ENCODE measurements at regions not wholly inside any gene's neighbourhood (a gene's known extent, or its start where the extent isn't known, plus 50 kb on each side); places are given as distances from the start of the nearest gene placed in this dataset.
A peak's percentile ranks its signal among the peaks of the same experiment; 100 is the strongest.

- TF ChIP-seq RAD21 (IDR thresholded peaks at IDR 0.05; ENCODE audit: low read depth): no peak
- TF ChIP-seq EGR1 (IDR thresholded peaks at IDR 0.05): no peak
- TF ChIP-seq REST (IDR thresholded peaks at IDR 0.05; ENCODE audit: low read depth): no peak
- no peak for TF ChIP-seq TEAD4 (IDR thresholded peaks at IDR 0.05)
- TF ChIP-seq TCF12 (IDR thresholded peaks at IDR 0.05; ENCODE audit: low read depth): no peak
- TF ChIP-seq YY1 (IDR thresholded peaks at IDR 0.05; ENCODE audit: low read depth): no peak
- no peak for TF ChIP-seq CEBPB (IDR thresholded peaks at IDR 0.05)
- no peak for TF ChIP-seq FOXM1 (IDR thresholded peaks at IDR 0.05; ENCODE audit: borderline replicate concordance, low read depth)
- TF ChIP-seq MAX (IDR thresholded peaks at IDR 0.05): no peak
- no peak for TF ChIP-seq CREB1 (IDR thresholded peaks at IDR 0.05; ENCODE audit: low read depth)
- TF ChIP-seq ZBTB7A (IDR thresholded peaks at IDR 0.05; ENCODE audit: low read depth): no peak
- TF ChIP-seq NFIC (IDR thresholded peaks at IDR 0.05): no peak
- no peak for TF ChIP-seq USF1 (IDR thresholded peaks at IDR 0.05)
- no peak for TF ChIP-seq EP300 (IDR thresholded peaks at IDR 0.05; ENCODE audit: borderline replicate concordance)
These were observed 68.3 kb upstream of the ARL4C start for GRCh38 chr2:234565201-234565600.

- TF ChIP-seq MAX (IDR thresholded peaks at IDR 0.05) (no peak), NFIC (IDR thresholded peaks at IDR 0.05) (no peak), CREB1 (IDR thresholded peaks at IDR 0.05; ENCODE audit: low read depth) (no peak), CEBPB (IDR thresholded peaks at IDR 0.05) (no peak), RAD21 (IDR thresholded peaks at IDR 0.05; ENCODE audit: low read depth) (peak; percentile 43), YY1 (IDR thresholded peaks at IDR 0.05; ENCODE audit: low read depth) (no peak)
These were observed 67.8 kb upstream of the ARL4C start for GRCh38 chr2:234564699-234565098.

GRCh38 chr2:234559609-234560008 is 62.7 kb upstream of the ARL4C start:
- TF ChIP-seq CEBPB (IDR thresholded peaks at IDR 0.05) (no peak), TAF1 (IDR thresholded peaks at IDR 0.05; ENCODE audit: low read depth) (no peak), TEAD4 (IDR thresholded peaks at IDR 0.05) (no peak), MAX (IDR thresholded peaks at IDR 0.05) (no peak), RAD21 (IDR thresholded peaks at IDR 0.05; ENCODE audit: low read depth) (no peak), NFIC (IDR thresholded peaks at IDR 0.05) (no peak), YY1 (IDR thresholded peaks at IDR 0.05; ENCODE audit: low read depth) (no peak), EP300 (IDR thresholded peaks at IDR 0.05; ENCODE audit: borderline replicate concordance) (no peak), CREB1 (IDR thresholded peaks at IDR 0.05; ENCODE audit: low read depth) (no peak), ZBTB7A (IDR thresholded peaks at IDR 0.05; ENCODE audit: low read depth) (no peak), TCF12 (IDR thresholded peaks at IDR 0.05; ENCODE audit: low read depth) (no peak), REST (IDR thresholded peaks at IDR 0.05; ENCODE audit: low read depth) (no peak), EGR1 (IDR thresholded peaks at IDR 0.05) (no peak), USF1 (IDR thresholded peaks at IDR 0.05) (no peak), FOXM1 (IDR thresholded peaks at IDR 0.05; ENCODE audit: borderline replicate concordance, low read depth) (no peak)

- TF ChIP-seq FOXM1 (IDR thresholded peaks at IDR 0.05; ENCODE audit: borderline replicate concordance, low read depth): no peak
- 0 out of 2 replicates have a peak, but pooled peaks have one; percentile 6 for TF ChIP-seq TEAD4 (IDR thresholded peaks at IDR 0.05)
These were observed 61.8 kb upstream of the ARL4C start for GRCh38 chr2:234558642-234559041.

- no peak for TF ChIP-seq CEBPB (IDR thresholded peaks at IDR 0.05)
- no peak for TF ChIP-seq FOXM1 (IDR thresholded peaks at IDR 0.05; ENCODE audit: borderline replicate concordance, low read depth)
- TF ChIP-seq EP300 (IDR thresholded peaks at IDR 0.05; ENCODE audit: borderline replicate concordance): no peak
- TF ChIP-seq MAX (IDR thresholded peaks at IDR 0.05): no peak
- TF ChIP-seq TAF1 (IDR thresholded peaks at IDR 0.05; ENCODE audit: low read depth): no peak
These were observed 60.1 kb upstream of the ARL4C start for GRCh38 chr2:234556848-234557573.
